Mesenchymal stem cell (in vitro differentiated cells and primary cell): ENCODE measurements at regions not wholly inside any gene's neighbourhood (a gene's known extent, or its start where the extent isn't known, plus 50 kb on each side); places are given as distances from the start of the nearest gene placed in this dataset.

Experiments
- DNase-seq: peaks from one replicate; pipeline ENCODE4 v3.0.0-alpha.2; 2013
- H2AFZ ChIP-seq: one replicate; pipeline ENCODE4 v1.6.1; 2013; ENCODE audit warnings: low read depth, mild to moderate bottlenecking, control low read depth, inconsistent platforms, low read length, moderate library complexity
- H2AK5ac ChIP-seq: 2 replicates; pipeline ENCODE4 v1.6.1; 2013; ENCODE audit warnings: low read length, moderate library complexity, mild to moderate bottlenecking, inconsistent platforms; ENCODE audit not compliant: severe bottlenecking
- H2BK120ac ChIP-seq: one replicate; pipeline ENCODE4 v1.6.1; 2013; ENCODE audit warnings: low read depth, mild to moderate bottlenecking, inconsistent platforms, low read length, moderate library complexity
- H2BK12ac ChIP-seq, 2 experiments: one replicate each; pipeline ENCODE4 v1.6.1; 2013; ENCODE audit warnings: inconsistent platforms in 2 of 2, low read length in 2 of 2, mild to moderate bottlenecking in 2 of 2, moderate library complexity in 2 of 2, control low read depth in 1 of 2
- H2BK15ac ChIP-seq: one replicate; pipeline ENCODE4 v1.6.1; 2013; ENCODE audit warnings: mild to moderate bottlenecking, low read depth, inconsistent platforms; ENCODE audit not compliant: poor library complexity, severe bottlenecking
- H2BK5ac ChIP-seq: 2 replicates; pipeline ENCODE4 v1.6.1; 2013; ENCODE audit warnings: low read depth, mild to moderate bottlenecking, low read length, control low read depth, inconsistent platforms; ENCODE audit not compliant: poor library complexity, severe bottlenecking
- H3K14ac ChIP-seq, 2 experiments: one replicate each; pipeline ENCODE4 v1.6.1; 2013; ENCODE audit warnings: inconsistent platforms in 2 of 2, low read length in 2 of 2, control low read depth in 1 of 2, mild to moderate bottlenecking in 1 of 2, moderate library complexity in 1 of 2
- H3K18ac ChIP-seq, 2 experiments: one replicate each; pipeline ENCODE4 v1.6.1; 2013; ENCODE audit warnings: inconsistent platforms in 2 of 2, low read length in 2 of 2, control low read depth in 1 of 2, low read depth in 1 of 2, mild to moderate bottlenecking in 1 of 2
- H3K23ac ChIP-seq, 2 experiments: one replicate each; pipeline ENCODE4 v1.6.1; 2013; ENCODE audit warnings: inconsistent platforms in 2 of 2, low read length in 2 of 2, mild to moderate bottlenecking in 2 of 2, moderate library complexity in 2 of 2, control low read depth in 1 of 2
- H3K27ac ChIP-seq: 2 replicates; pipeline ENCODE4 v1.5.1; 2013; ENCODE audit warnings: mild to moderate bottlenecking, moderate library complexity, low read length, control low read depth, inconsistent platforms; ENCODE audit not compliant: poor library complexity, severe bottlenecking
- H3K27me3 ChIP-seq, 2 experiments: 2 replicates each; pipeline versions ENCODE4 v1.6.1 to v1.7.0; 2013; ENCODE audit warnings: low read length in 2 of 2, mild to moderate bottlenecking in 2 of 2, moderate library complexity in 2 of 2, control low read depth in 1 of 2, inconsistent platforms in 1 of 2; ENCODE audit not compliant: control insufficient read depth in 1 of 2, insufficient read depth in 1 of 2
- H3K36me3 ChIP-seq, 2 experiments: 2 replicates each; pipeline versions ENCODE4 v1.6.1 to v1.7.0; 2013; ENCODE audit warnings: low read length in 2 of 2, control low read depth in 1 of 2, inconsistent platforms in 1 of 2, low read depth in 1 of 2, mild to moderate bottlenecking in 1 of 2; ENCODE audit not compliant: insufficient read depth in 2 of 2, control insufficient read depth in 1 of 2
- H3K4ac ChIP-seq, 2 experiments: one replicate each; pipeline ENCODE4 v1.6.1; 2013; ENCODE audit warnings: inconsistent platforms in 2 of 2, low read length in 2 of 2, mild to moderate bottlenecking in 2 of 2, moderate library complexity in 2 of 2, control low read depth in 1 of 2, low read depth in 1 of 2
- H3K4me1 ChIP-seq: 2 replicates; pipeline ENCODE4 v1.6.1; 2013; ENCODE audit warnings: low read depth, low read length, control low read depth; ENCODE audit not compliant: control insufficient read depth, insufficient read depth
- H3K4me2 ChIP-seq: 2 replicates; pipeline ENCODE4 v1.6.1; 2013; ENCODE audit warnings: low read length, mild to moderate bottlenecking, inconsistent platforms; ENCODE audit not compliant: poor library complexity, severe bottlenecking
- H3K4me3 ChIP-seq, 2 experiments: 2 replicates each; pipeline versions ENCODE4 v1.5.1 to v1.7.0; 2013; ENCODE audit warnings: low read length in 2 of 2, mild to moderate bottlenecking in 2 of 2, control low read depth in 1 of 2, low read depth in 1 of 2; ENCODE audit not compliant: insufficient read depth in 1 of 2
- H3K79me1 ChIP-seq: replicated peaks from 2 replicates; pipeline ENCODE4 v1.6.1; 2013; ENCODE audit warnings: mild to moderate bottlenecking, control low read depth, low read length, inconsistent platforms; ENCODE audit not compliant: poor library complexity, severe bottlenecking
- H3K9ac ChIP-seq: 2 replicates; pipeline ENCODE4 v1.7.0; 2013; ENCODE audit warnings: mild to moderate bottlenecking, low read length, moderate library complexity
- H3K9me3 ChIP-seq: 2 replicates; pipeline ENCODE4 v1.7.0; 2013; ENCODE audit warnings: mild to moderate bottlenecking, low read length; ENCODE audit not compliant: control insufficient read depth
- H4K8ac ChIP-seq: one replicate; pipeline ENCODE4 v1.6.1; 2013; ENCODE audit warnings: inconsistent platforms, mild to moderate bottlenecking, low read length, moderate library complexity
- H4K91ac ChIP-seq: one replicate; pipeline ENCODE4 v1.6.1; 2013; ENCODE audit warnings: mild to moderate bottlenecking, low read length, inconsistent platforms
- WGBS: methylation state at CpG from one replicate; pipeline ENCODE4 v1.1.7; 2013; ENCODE audit warnings: mixed read lengths; 5-methylcytosine and 5-hydroxymethylcytosine counted together

- no peak overlapping the region for H2AK5ac ChIP-seq
- H2BK120ac ChIP-seq, result no peak overlapping the region
- H3K9ac ChIP-seq, result no peak overlapping the region
- no peak overlapping the region for H3K4me2 ChIP-seq
- H4K8ac ChIP-seq, result no peak overlapping the region
- no peak overlapping the region for H3K18ac ChIP-seq
- H3K36me3 ChIP-seq, result no peaks in the 10 kb centered on the region
- H3K4ac ChIP-seq, result no peak overlapping the region
- no peak overlapping the region for H2BK12ac ChIP-seq
- no peak overlapping the region for H3K23ac ChIP-seq
- H3K9me3 ChIP-seq, result no peaks in the 10 kb centered on the region
- H3K27me3 ChIP-seq, result no peaks in the 10 kb centered on the region
- WGBS, result 96% methylated on average over 8 of the region's 8 CpGs
- H3K4me1 ChIP-seq, result peaks cover 1% of the 10 kb centered on the region
- H2BK15ac ChIP-seq, result no peak overlapping the region
- no peak overlapping the region for H2AFZ ChIP-seq
- no peak overlapping the region for H4K91ac ChIP-seq
- H2BK5ac ChIP-seq, result no peak overlapping the region
- H3K14ac ChIP-seq, result no peak overlapping the region
- DNase-seq, result no peak
- no peak overlapping the region for H3K27ac ChIP-seq
- no peak overlapping the region for H3K4me3 ChIP-seq
- no peaks in the 10 kb centered on the region for H3K79me1 ChIP-seq
Observed at GRCh38 chr2:128401680-128402079, 83.0 kb upstream of the HS6ST1 start.

- H4K91ac ChIP-seq, result no peak overlapping the region
- no peaks in the 10 kb centered on the region for H3K36me3 ChIP-seq
- no peaks in the 10 kb centered on the region for H3K27me3 ChIP-seq
- H3K18ac ChIP-seq, result no peak overlapping the region
- H3K4me3 ChIP-seq, result no peak overlapping the region
- no peak overlapping the region for H2BK15ac ChIP-seq
- no peak overlapping the region for H2BK5ac ChIP-seq
- no peak overlapping the region for H3K4ac ChIP-seq
- no peak for DNase-seq
- H3K14ac ChIP-seq, result no peak overlapping the region
- 83% methylated on average over 13 of the region's 13 CpGs for WGBS
- no peak overlapping the region for H3K9ac ChIP-seq
- H2AFZ ChIP-seq, result no peak overlapping the region
- no peak overlapping the region for H3K27ac ChIP-seq
- no peak overlapping the region for H2BK12ac ChIP-seq
- peaks cover 2% of the 10 kb centered on the region for H3K4me1 ChIP-seq
- no peak overlapping the region for H4K8ac ChIP-seq
- no peak overlapping the region for H3K4me2 ChIP-seq
- H3K9me3 ChIP-seq, result no peaks in the 10 kb centered on the region
- no peak overlapping the region for H2AK5ac ChIP-seq
- H2BK120ac ChIP-seq, result no peak overlapping the region
- H3K79me1 ChIP-seq, result no peaks in the 10 kb centered on the region
- no peak overlapping the region for H3K23ac ChIP-seq
Observed at GRCh38 chr2:128402911-128403670, 84.4 kb upstream of the HS6ST1 start.

GRCh38 chr2:128403814-128404708, 85.4 kb upstream of the HS6ST1 start:
- Histone ChIP-seq H3K36me3 (no peaks in the 10 kb centered on the region), H2BK12ac (no peak overlapping the region), H3K18ac (no peak overlapping the region), H3K4me1 (peaks cover 11% of the 10 kb centered on the region), H2AFZ (no peak overlapping the region), H3K27me3 (no peaks in the 10 kb centered on the region), H4K91ac (no peak overlapping the region), H2BK5ac (no peak overlapping the region), H2AK5ac (no peak overlapping the region), H3K27ac (no peak overlapping the region), H3K79me1 (no peaks in the 10 kb centered on the region), H3K4me3 (no peak overlapping the region), H3K9me3 (no peaks in the 10 kb centered on the region), H4K8ac (no peak overlapping the region), H3K4me2 (no peak overlapping the region), H3K14ac (peak overlapping the region in 1 of 2 experiments; percentile 44), H3K4ac (no peak overlapping the region), H2BK120ac (no peak overlapping the region), H3K9ac (no peak overlapping the region), H2BK15ac (no peak overlapping the region), H3K23ac (no peak overlapping the region)
- WGBS, result 91% methylated on average over 3 of the region's 5 CpGs
- DNase-seq, result no peak
